Thyroid gland (tissue), 4 donors: ENCODE measurements at regions not wholly inside any gene's neighbourhood (a gene's known extent, or its start where the extent isn't known, plus 50 kb on each side); places are given as distances from the start of the nearest gene placed in this dataset.

Experiments used
- DNase-seq, 2 donors: peaks; one replicate each; pipeline ENCODE4 v3.0.0-alpha.2; 2019
- H3K27ac ChIP-seq, 3 donors: fragments of 200-600 bp; sonication (generic); 1 replicate in 2 of 3; 2 replicates in 1 of 3; pipeline ENCODE4 v1.5.1; 2016 to 2019; ENCODE audit warnings: mild to moderate bottlenecking in 1 of 3, moderate library complexity in 1 of 3
- H3K27me3 ChIP-seq: fragments of 200-600 bp; sonication (generic); one replicate; pipeline ENCODE4 v1.5.1; 2019
- H3K36me3 ChIP-seq, 2 donors: fragments of 200-600 bp; sonication (generic); one replicate each; pipeline ENCODE4 v1.5.1; 2016 to 2019
- H3K4me1 ChIP-seq, 2 donors: fragments of 200-600 bp; sonication (generic); one replicate each; pipeline ENCODE4 v1.5.1; 2017 to 2019
- H3K4me3 ChIP-seq, 3 donors: fragments of 200-600 bp; sonication (generic); replicated peaks in 1 of 3; 1 replicate in 2 of 3; 2 replicates in 1 of 3; pipeline ENCODE4 v1.5.1; 2016; ENCODE audit warnings: mild to moderate bottlenecking in 1 of 3
- H3K9me3 ChIP-seq: fragments of 200-600 bp; sonication (generic); one replicate; pipeline ENCODE4 v1.5.1; 2017
- POLR2A ChIP-seq, 2 donors: fragments of 450-650 bp; IDR thresholded peaks; one replicate each; pipeline ENCODE4 v1.6.1; 2017; ENCODE audit warnings: antibody characterized with exemption in 2 of 2, mild to moderate bottlenecking in 2 of 2, moderate library complexity in 1 of 2
- WGBS, 2 donors: methylation state at CpG; one replicate each; pipeline ENCODE4 v1.1.5; 2017; 5-methylcytosine and 5-hydroxymethylcytosine counted together
- intact Hi-C: fragments of 100-400 bp; cut with DNase I; formaldehyde crosslinking; loops from one replicate; pipeline ENCODE4 v1.15.1; 2023
- TF ChIP-seq, protein P1 (sequence below), 6 experiments: fragments of 200-600 bp in 3 of 6; fragments of 450-650 bp in 3 of 6; sonication (generic) in 3 of 6; IDR thresholded peaks; one replicate each; pipeline ENCODE4 v1.5.1; 2016 to 2019; ENCODE audit warnings: antibody characterized with exemption in 6 of 6, mild to moderate bottlenecking in 2 of 6, inconsistent platforms in 1 of 6, moderate library complexity in 1 of 6

DNA sequence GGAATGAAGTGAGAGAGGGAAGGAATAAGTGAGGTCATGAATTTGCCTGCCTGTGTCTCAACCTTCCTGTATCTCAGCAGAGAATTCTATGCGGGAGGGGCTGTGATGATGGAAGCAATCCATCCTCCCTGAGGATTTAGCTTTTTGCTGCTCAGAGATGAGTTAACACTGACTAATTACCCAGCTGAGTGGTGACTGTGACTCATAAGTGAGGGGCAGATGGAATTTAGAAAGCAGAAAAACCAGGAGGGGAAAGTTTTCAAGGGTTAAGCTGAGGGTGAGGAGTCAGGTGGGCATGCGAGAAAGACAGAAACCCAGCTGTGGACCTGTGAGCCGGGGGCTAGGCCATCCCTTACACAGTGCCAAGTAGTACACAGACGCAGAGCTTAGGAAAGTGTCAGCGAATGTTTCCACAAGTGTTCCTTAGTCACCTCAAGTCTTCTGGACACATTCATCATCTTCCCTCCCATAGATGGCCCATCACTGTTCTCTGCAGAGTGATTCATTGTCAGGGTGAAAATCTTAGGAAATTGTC lies 277.9 kb downstream of the IPO8 start:
- Histone ChIP-seq H3K27me3 (no peaks in the 10 kb centered on the region), H3K36me3 (no peaks in the 10 kb centered on the region), H3K4me1 (no peaks in the 10 kb centered on the region), H3K4me3 (no peak overlapping the region), H3K27ac (no peak overlapping the region), H3K9me3 (no peaks in the 10 kb centered on the region)
- 79 to 82% methylated on average over 5 of the region's 5 CpGs for WGBS, 2 donors
- TF ChIP-seq, protein P1, sequence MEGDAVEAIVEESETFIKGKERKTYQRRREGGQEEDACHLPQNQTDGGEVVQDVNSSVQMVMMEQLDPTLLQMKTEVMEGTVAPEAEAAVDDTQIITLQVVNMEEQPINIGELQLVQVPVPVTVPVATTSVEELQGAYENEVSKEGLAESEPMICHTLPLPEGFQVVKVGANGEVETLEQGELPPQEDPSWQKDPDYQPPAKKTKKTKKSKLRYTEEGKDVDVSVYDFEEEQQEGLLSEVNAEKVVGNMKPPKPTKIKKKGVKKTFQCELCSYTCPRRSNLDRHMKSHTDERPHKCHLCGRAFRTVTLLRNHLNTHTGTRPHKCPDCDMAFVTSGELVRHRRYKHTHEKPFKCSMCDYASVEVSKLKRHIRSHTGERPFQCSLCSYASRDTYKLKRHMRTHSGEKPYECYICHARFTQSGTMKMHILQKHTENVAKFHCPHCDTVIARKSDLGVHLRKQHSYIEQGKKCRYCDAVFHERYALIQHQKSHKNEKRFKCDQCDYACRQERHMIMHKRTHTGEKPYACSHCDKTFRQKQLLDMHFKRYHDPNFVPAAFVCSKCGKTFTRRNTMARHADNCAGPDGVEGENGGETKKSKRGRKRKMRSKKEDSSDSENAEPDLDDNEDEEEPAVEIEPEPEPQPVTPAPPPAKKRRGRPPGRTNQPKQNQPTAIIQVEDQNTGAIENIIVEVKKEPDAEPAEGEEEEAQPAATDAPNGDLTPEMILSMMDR (IDR thresholded peaks at IDR 0.05), result no peak
- TF ChIP-seq POLR2A (IDR thresholded peaks at IDR 0.05), result no peak
- DNase-seq, result no peak
- intact Hi-C loops, result no loop called here

DNA sequence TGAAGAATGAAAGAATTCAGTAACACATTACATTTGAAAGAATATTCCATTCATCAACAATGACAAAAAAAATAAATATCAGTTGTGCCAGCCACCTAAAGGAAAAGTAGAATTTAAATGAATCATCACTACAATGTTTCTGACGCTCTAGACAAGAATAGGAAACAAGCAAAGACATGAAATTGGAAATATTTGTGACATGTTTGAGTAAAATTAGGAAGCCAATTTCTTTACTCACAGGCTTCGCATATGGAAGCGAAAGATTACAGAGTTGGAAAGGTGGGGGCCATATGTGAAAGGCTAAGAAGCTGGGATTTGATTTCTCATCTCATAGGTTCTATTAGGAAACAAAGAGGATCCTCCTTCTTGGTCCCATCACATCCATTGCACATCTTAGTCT lies 279.0 kb downstream of the IPO8 start:
- DNase-seq, result no peak
- 89 to 93% methylated on average over 3 of the region's 3 CpGs for WGBS, 2 donors

DNA sequence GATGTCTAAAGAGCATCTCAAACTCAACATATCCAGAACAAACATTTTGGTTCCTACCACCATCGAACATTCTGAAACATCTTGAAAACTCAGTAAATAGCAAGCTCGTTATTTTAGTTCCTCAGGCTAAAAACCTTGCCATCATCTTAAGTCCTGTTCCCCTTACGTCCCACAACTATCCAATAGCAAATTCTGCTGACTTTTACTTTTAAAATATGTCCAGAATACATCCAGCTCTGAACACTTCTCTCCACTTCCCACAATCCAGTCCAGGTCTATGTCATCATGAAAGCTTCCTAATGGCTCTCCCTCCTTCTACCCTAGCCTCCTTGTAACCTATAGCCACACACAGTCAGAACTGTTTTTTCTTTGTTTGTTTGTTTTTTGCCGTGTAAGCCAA lies 279.9 kb downstream of the IPO8 start:
- 64 to 69% methylated on average over 4 of the region's 4 CpGs for WGBS, 2 donors

More for the DNA sequence above, 279.0 kb downstream of the IPO8 start:
- Histone ChIP-seq H3K9me3 (no peaks in the 10 kb centered on the region), H3K36me3 (no peaks in the 10 kb centered on the region), H3K4me1 (no peaks in the 10 kb centered on the region), H3K27ac (no peak overlapping the region), H3K27me3 (no peaks in the 10 kb centered on the region), H3K4me3 (no peak overlapping the region)
- intact Hi-C loops, result no loop called here
- TF ChIP-seq POLR2A (IDR thresholded peaks at IDR 0.05), result no peak
- TF ChIP-seq, protein P1 (IDR thresholded peaks at IDR 0.05), result no peak

DNA sequence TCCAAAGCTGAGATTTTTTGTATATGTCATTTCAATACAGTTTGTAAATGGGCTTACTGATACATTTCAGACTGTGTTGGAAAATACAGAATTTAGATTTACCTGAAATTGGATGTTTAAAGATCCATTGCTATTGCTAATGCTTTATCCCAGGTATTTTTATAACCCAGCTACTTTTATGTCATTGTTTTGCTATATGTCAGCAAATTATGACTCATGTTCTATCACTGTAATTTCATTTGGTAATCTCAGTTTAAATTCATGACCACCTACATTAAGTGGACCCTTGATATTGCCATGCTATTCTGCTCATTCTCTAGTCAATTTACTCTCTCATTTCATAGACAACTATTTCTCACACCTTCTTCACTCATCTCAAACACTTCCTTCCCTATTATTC lies 281.2 kb downstream of the IPO8 start:
- TF ChIP-seq POLR2A (IDR thresholded peaks at IDR 0.05), result no peak
- TF ChIP-seq, protein P1 (IDR thresholded peaks at IDR 0.05), result no peak
- no peak for DNase-seq
- Histone ChIP-seq H3K27me3 (no peaks in the 10 kb centered on the region), H3K27ac (no peak overlapping the region), H3K9me3 (no peaks in the 10 kb centered on the region), H3K4me3 (no peak overlapping the region), H3K4me1 (no peaks in the 10 kb centered on the region), H3K36me3 (no peaks in the 10 kb centered on the region)
- intact Hi-C loops, result no loop called here

More for the DNA sequence above, 279.9 kb downstream of the IPO8 start:
- no peaks in the 10 kb centered on the region for H3K36me3 ChIP-seq
- no peak overlapping the region for H3K4me3 ChIP-seq
- no peak overlapping the region for H3K27ac ChIP-seq
- no peak for DNase-seq
- no peaks in the 10 kb centered on the region for H3K27me3 ChIP-seq
- no peaks in the 10 kb centered on the region for H3K9me3 ChIP-seq
- H3K4me1 ChIP-seq, result no peaks in the 10 kb centered on the region
- intact Hi-C loops, result no loop called here
- no peak for TF ChIP-seq POLR2A (IDR thresholded peaks at IDR 0.05)
- TF ChIP-seq, protein P1 (IDR thresholded peaks at IDR 0.05), result no peak

DNA sequence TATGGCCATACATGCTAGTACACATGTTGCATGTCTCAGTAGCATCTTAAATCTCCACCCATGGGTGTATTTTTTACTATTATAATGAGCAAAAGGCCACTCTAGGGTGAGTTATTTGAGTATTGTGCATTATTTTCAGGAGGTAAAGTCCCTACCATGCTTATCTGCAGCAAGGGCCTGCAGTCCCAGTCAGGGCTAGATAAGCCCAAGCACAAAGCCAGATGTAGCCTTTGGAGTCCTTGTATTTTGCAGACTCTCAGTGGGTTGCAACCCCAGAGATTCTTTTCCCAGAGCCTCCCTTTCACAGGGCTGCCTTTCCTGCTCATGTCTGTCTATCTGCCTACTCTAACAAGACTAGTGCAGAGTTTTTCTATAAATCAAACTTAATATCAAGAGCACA lies 295.3 kb downstream of the IPO8 start:
- no peak for DNase-seq
- Histone ChIP-seq H3K9me3 (no peaks in the 10 kb centered on the region), H3K4me3 (no peak overlapping the region), H3K27ac (no peak overlapping the region), H3K36me3 (no peaks in the 10 kb centered on the region), H3K27me3 (no peaks in the 10 kb centered on the region), H3K4me1 (no peaks in the 10 kb centered on the region)
- TF ChIP-seq, protein P1 (IDR thresholded peaks at IDR 0.05), result no peak
- no peak for TF ChIP-seq POLR2A (IDR thresholded peaks at IDR 0.05)
- intact Hi-C loops, result no loop called here
